HG03280 (cell line): ENCODE measurements at regions not wholly inside any gene's neighbourhood (a gene's known extent, or its start where the extent isn't known, plus 50 kb on each side); places are given as distances from the start of the nearest gene placed in this dataset.
"Not testable (repeated sequence)": the region's sequence is repeated elsewhere in the genome, so short reads cannot be mapped to it uniquely, and the experiment has no call there.

Source experiments
- ATAC-seq: cut with Tn5 transposase; IDR thresholded peaks from one replicate; pipeline ENCODE4 v1.9.1; 2021; ENCODE audit warnings: mild to moderate bottlenecking, moderate library complexity; ENCODE audit not compliant: unreplicated experiment

GRCh38 chr15:95662638-95663037, 667.9 kb upstream of the NR2F2 start:
- no peak for ATAC-seq

- ATAC-seq, result no peak
These were observed 667.1 kb upstream of the NR2F2 start for GRCh38 chr15:95663156-95664100.

GRCh38 chr15:95664450-95664849, 666.0 kb upstream of the NR2F2 start:
- ATAC-seq, result no peak

GRCh38 chr15:95669146-95669922, 661.2 kb upstream of the NR2F2 start:
- no peak for ATAC-seq

DNA sequence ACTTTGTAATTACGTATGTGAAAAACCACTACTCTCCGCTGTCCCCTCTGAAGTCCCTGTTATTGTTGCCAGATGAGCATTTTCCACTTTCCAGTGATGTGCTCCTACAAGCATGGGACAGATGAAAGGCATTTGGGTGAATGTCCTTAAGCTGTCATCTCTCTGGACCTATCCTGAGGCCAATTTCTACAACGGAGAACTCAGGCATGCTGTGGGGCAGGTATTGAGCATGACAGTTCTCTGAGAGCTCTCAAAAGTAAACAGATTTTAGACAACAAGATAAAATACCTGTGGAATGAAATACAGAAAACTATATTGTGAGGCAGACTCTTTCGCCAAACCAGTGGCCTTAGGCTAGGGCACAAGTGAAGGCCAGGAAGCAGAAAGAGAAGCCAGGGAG, 656.5 kb upstream of the NR2F2 start:
- ATAC-seq, result no peak

DNA sequence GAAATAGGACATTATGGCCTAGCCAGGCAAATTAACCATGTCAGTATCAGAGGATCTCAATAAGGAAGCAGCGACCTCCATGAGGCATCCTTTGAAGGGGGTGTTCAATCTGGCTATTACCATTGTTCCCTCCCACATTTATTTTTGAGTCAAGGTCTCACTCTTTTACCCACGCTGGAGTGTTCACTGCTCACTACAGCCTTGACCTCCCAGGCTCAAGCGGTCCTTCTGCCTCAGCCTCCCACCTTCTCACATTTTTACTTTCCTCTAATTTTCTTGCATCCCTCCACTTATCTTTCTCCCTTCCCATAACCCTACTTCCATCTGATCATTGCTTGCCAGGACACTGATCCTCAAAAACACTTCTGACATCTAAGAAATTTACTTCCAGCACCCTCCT, 654.0 kb upstream of the NR2F2 start:
- no peak for ATAC-seq

GRCh38 chr15:95679847-95680582, 650.5 kb upstream of the NR2F2 start:
- ATAC-seq, result no peak

DNA sequence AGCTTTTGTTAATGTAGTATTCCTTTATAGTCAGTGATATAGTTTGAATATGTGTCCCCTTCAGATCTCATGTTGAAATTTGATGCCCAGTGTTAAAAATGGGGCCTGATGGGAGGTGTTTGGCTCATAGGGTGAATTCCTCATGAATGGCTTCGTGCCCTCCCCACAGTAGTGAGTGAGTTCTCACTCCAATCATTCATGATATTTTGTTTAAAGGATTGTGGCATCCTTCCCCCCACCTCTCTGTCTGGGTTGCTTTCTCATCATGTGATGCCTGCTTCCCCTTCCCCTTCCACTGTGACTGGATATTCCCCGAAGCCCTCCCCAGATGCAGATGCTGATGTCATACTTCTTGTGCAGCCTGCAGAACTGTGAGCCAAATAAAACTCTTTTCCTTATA, 649.8 kb upstream of the NR2F2 start:
- no peak for ATAC-seq

GRCh38 chr15:95681836-95682544, 648.5 kb upstream of the NR2F2 start:
- ATAC-seq, result no peak

DNA sequence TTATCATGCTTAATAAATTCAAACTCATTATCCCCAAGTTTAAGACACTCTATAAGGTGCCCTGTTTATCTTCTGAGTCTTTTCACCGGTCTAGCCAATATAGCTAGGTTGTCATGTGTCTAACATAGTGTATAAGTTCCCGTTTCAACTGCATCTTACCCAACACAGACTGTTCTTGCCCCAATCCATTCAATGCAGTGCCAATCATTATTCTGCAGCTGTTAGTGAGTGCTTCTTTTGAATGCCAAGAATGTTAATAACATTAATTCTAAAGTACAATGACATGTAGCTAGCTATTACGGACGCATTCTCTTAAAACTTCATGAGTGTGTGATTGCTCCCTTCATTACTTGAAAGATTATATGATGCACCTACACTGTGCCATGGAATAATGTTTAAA, 646.4 kb upstream of the NR2F2 start:
- no peak for ATAC-seq

- ATAC-seq, result no peak
These were observed 645.8 kb upstream of the NR2F2 start for GRCh38 chr15:95684693-95685115.

GRCh38 chr15:95687061-95687460, 643.4 kb upstream of the NR2F2 start:
- no peak for ATAC-seq

- ATAC-seq, result no peak
These were observed 642.8 kb upstream of the NR2F2 start for GRCh38 chr15:95687686-95688085.

- no peak for ATAC-seq
These were observed 639.7 kb upstream of the NR2F2 start for GRCh38 chr15:95690631-95691340.

DNA sequence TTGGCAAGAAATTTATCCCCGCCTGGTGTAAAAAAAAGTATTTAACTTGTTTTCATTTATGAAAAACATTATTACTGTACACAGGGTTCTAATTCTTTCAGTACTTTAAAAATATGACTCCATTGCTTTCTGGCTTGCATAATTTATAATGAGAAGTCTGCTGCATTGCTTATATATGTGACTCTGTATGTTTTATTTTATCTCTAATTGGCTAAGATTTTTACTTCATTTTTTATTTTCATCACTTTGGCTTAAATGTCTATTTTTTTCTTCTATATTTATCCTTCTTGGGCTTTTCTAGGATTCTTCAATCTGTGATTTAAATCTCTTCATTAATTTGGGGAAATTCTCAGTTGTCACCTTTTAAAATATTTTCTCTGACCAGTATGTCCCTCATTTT, 636.6 kb upstream of the NR2F2 start:
- ATAC-seq, result no peak

GRCh38 chr15:95698230-95698629, 632.3 kb upstream of the NR2F2 start:
- no peak for ATAC-seq

- no peak for ATAC-seq
These were observed 631.5 kb upstream of the NR2F2 start for GRCh38 chr15:95698951-95699350.

DNA sequence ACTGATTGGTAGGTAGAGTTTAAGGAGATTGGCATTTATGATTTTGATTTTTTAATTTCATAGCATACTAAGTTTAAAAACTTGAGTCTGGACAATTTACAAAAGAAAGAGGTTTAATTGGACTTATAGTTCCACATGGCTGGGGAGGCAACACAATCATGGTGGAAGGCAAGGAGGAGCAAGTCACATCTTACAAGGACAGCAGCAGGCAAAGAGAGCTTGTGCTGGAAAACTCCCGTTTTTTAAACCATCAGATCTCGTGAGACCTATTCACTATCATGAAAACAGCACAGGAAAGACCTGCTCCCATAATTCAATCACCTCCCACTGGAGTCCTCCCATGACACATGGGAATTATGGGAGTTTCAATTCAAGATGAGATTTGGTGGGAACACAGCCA, 630.9 kb upstream of the NR2F2 start:
- ATAC-seq, result no peak

DNA sequence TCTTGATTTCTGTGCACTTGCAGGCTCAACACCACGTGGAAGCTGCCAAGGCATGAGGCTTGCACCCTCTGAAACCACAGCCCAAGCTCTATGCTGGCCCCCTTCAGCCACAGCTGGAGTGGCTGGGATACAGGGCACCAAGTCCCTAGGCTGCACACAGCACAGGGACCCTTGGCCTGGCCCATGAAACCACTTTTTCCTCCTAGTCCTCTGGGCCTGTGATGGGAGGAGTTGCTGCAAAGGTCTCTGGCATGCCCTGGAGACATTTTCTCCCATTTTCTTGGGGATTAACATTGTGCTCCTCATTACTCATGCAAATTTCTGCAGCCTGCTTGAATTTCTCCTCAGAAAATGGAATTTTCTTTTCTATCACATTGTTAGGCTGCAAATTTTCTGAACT, 629.8 kb upstream of the NR2F2 start:
- not testable (repeated sequence) for ATAC-seq

- no peak for ATAC-seq
These were observed 629.1 kb upstream of the NR2F2 start for GRCh38 chr15:95701410-95701809.
